ENCODE measurements at regions not wholly inside any gene's neighbourhood (a gene's known extent, or its start where the extent isn't known, plus 50 kb on each side); places are given as distances from the start of the nearest gene placed in this dataset.

DNA sequence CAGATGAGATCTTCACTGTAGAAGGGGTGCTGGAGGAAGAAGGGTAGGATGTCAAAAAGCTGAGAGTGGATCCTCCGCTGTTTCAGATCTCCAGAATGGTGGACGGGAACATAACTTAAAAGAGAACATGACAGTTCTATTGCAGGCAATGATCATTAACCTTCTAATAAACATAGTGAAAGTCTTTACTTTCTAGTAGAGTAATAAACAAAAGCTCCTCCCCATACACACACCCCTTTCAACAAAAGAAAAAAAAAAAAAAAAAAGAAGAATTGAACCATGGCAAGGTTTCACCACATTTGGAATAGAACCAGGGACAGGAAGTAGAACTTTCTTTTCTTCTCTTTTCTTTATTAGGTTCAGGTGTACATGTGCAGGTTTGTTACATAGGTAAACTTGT is 768.1 kb upstream of the RIOK2 start:
- 90% methylated on average over 2 of the region's 2 CpGs; no CpG with 5 or more reads in 1 of the 2 experiments for WGBS, 2 experiments (ENCODE audit: extremely low coverage in 1 of 2, insufficient coverage in 1 of 2, insufficient read length in 1 of 2, insufficient replicate concordance in 2 of 2, low coverage in 1 of 2, low lambda C conversion rate in 2 of 2, missing lambda C conversion rate in 1 of 2)
- H2AK5ac ChIP-seq (ENCODE audit: low read depth, low read length): no peak overlapping the region
- ChIA-PET POLR2A (ENCODE audit: partially characterized antibody) (no interaction called here), CTCF (ENCODE audit: partially characterized antibody) (interaction anchor here (1.0 kb wide), 1 partner anchor 137 kb away, joined by 4 read pairs; no protein-coding TSS in a partner anchor)
- no peak overlapping the region for H3K14ac ChIP-seq (ENCODE audit: insufficient read length)
- no peak overlapping the region for H3K4me2 ChIP-seq (ENCODE audit: insufficient read depth in 1 of 2, low read depth in 2 of 2, low read length in 2 of 2)
- no peak overlapping the region for H2BK12ac ChIP-seq (ENCODE audit: low read depth, low read length)
- H2BK120ac ChIP-seq (replicated peaks; ENCODE audit: low read depth, low read length): no peak overlapping the region
- no peak overlapping the region for H4K5ac ChIP-seq (ENCODE audit: insufficient read length, low read depth, low read length)
- no peak for TF ChIP-seq CHD1 (IDR thresholded peaks at IDR 0.05; ENCODE audit: low read depth, low read length)
- TF ChIP-seq TAF1 (IDR thresholded peaks at IDR 0.05; ENCODE audit: low read depth, low read length): no peak
- no peak for TF ChIP-seq FOSL1 (IDR thresholded peaks at IDR 0.05; ENCODE audit: insufficient read depth, low read depth, low read length)
- TF ChIP-seq RNF2 (IDR thresholded peaks at IDR 0.05; ENCODE audit: borderline replicate concordance, low read depth, low read length, missing control alignments, poor library complexity, severe bottlenecking): no peak
- TF ChIP-seq SIN3A (conservative IDR thresholded peaks at IDR 0.05 in 1 of 2, IDR thresholded peaks at IDR 0.05 in 1 of 2; ENCODE audit: low read depth in 1 of 2, low read length in 2 of 2): no peak
- no peak for TF ChIP-seq MAFK (IDR thresholded peaks at IDR 0.05; ENCODE audit: low read depth, low read length)
- no peak for TF ChIP-seq KDM4A (IDR thresholded peaks at IDR 0.05; ENCODE audit: low read depth, low read length, severe bottlenecking)
- no peak for TF ChIP-seq NRF1 (IDR thresholded peaks at IDR 0.05; ENCODE audit: low read depth, low read length)
- TF ChIP-seq SP2 (IDR thresholded peaks at IDR 0.05; ENCODE audit: low read length): no peak
- DNase-seq (ENCODE audit: low read depth in 1 of 2, low spot score in 2 of 2) (no peak), FAIRE-seq (no peak)
- peaks cover 0 to 3% of the 10 kb centered on the region in 2 experiments; a peak in 1 of 4 replicates for H3K9me3 ChIP-seq (ENCODE audit: insufficient read depth in 2 of 2, low read depth in 1 of 2, low read length in 1 of 2)
- H3K27me3 ChIP-seq (replicated peaks in 1 of 4; ENCODE audit: control insufficient read depth in 3 of 4, extremely low read depth in 1 of 4, insufficient read depth in 3 of 4, low read length in 3 of 4): no peaks in the 10 kb centered on the region
- no peak overlapping the region for H4K8ac ChIP-seq (ENCODE audit: extremely low read depth, insufficient read depth, low read length)
- H2BK5ac ChIP-seq (ENCODE audit: low read depth, low read length): no peak overlapping the region
- no peak overlapping the region for H2AFZ ChIP-seq (ENCODE audit: low read length)
- no peak overlapping the region for H3K27ac ChIP-seq (ENCODE audit: low read depth, low read length)
- no peaks in the 10 kb centered on the region for H3K23me2 ChIP-seq (ENCODE audit: low read depth, low read length)
- H3K9ac ChIP-seq (replicated peaks in 1 of 4; ENCODE audit: extremely low read depth in 1 of 4, low read depth in 3 of 4, low read length in 3 of 4): no peak overlapping the region
- no peak overlapping the region for H3K4ac ChIP-seq (replicated peaks; ENCODE audit: insufficient read length, low read depth, low read length)
- no peak overlapping the region for H3K18ac ChIP-seq (ENCODE audit: extremely low read depth, low read length)
- H2BK20ac ChIP-seq (ENCODE audit: low read length): no peak overlapping the region
- no peak overlapping the region for H2BK15ac ChIP-seq (ENCODE audit: low read length)
- no peaks in the 10 kb centered on the region for H4K20me1 ChIP-seq (replicated peaks in 1 of 2; ENCODE audit: control insufficient read depth in 1 of 2, insufficient read depth in 2 of 2, low read length in 2 of 2)
- H3K4me1 ChIP-seq (replicated peaks in 1 of 4; ENCODE audit: control insufficient read depth in 3 of 4, insufficient read depth in 4 of 4, low read length in 3 of 4): no peaks in the 10 kb centered on the region
- no peaks in the 10 kb centered on the region for H3K79me2 ChIP-seq (ENCODE audit: control insufficient read depth in 1 of 2, insufficient read depth in 2 of 2, low read length in 2 of 2)
- H3K56ac ChIP-seq (replicated peaks; ENCODE audit: insufficient read length, low read depth, low read length): no peak overlapping the region
- H3K36me3 ChIP-seq (ENCODE audit: control insufficient read depth in 2 of 4, insufficient read depth in 4 of 4, low read length in 3 of 4): no peaks in the 10 kb centered on the region
- H3K79me1 ChIP-seq (ENCODE audit: low read depth, low read length): no peaks in the 10 kb centered on the region
- H4K91ac ChIP-seq (replicated peaks; ENCODE audit: insufficient read length, low read length): no peak overlapping the region
- no peak overlapping the region for H3K23ac ChIP-seq (ENCODE audit: insufficient read length)
- H3K4me3 ChIP-seq (ENCODE audit: extremely low read depth in 1 of 4, insufficient read depth in 2 of 4, low read depth in 3 of 4, low read length in 4 of 4): no peak overlapping the region

Data from H1 (cell line).